ENCODE measurements at regions not wholly inside any gene's neighbourhood (a gene's known extent, or its start where the extent isn't known, plus 50 kb on each side); places are given as distances from the start of the nearest gene placed in this dataset.

DNA sequence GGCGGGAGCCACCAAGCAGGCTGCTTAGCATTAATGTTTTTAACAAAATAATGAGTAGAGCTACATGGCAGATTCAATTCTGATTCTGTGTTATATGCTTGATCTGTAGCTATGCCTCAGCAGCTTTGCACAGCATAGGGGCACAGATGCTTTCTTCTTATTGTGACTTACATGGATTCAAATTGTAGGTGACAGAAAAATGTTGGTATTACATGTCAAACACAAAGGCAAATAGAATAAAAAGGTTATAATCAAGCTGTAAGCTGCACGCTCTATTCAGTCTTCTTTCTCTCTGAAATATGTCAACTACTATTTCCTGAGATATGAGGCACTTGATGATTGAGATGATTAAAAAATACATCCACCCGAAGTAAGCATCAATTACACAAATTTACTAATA, 1573.8 kb downstream of the FAM181B start:
- no peak for DNase-seq (ENCODE audit: low read depth in 1 of 2, low spot score in 1 of 2)
- TF ChIP-seq JUND (IDR thresholded peaks at IDR 0.05; ENCODE audit: low read depth), result no peak
- in situ Hi-C loops (cut with HindIII; ENCODE audit: low pct_unique_long_range_greater_than_20kb, low sequenced_read_pairs), result no loop called here

GRCh38 chr11:81135570-81135969, 1598.1 kb downstream of the FAM181B start:
- no peak for TF ChIP-seq JUND (IDR thresholded peaks at IDR 0.05; ENCODE audit: low read depth)
- in situ Hi-C loops (cut with HindIII; ENCODE audit: low pct_unique_long_range_greater_than_20kb, low sequenced_read_pairs), result no loop called here
- no peak for DNase-seq (ENCODE audit: low read depth in 1 of 2, low spot score in 1 of 2)

- no peak for TF ChIP-seq JUND (IDR thresholded peaks at IDR 0.05; ENCODE audit: low read depth)
- in situ Hi-C loops (cut with HindIII; ENCODE audit: low pct_unique_long_range_greater_than_20kb, low sequenced_read_pairs), result no loop called here
Observed at GRCh38 chr11:81129618-81130017, 1604.0 kb downstream of the FAM181B start.

GRCh38 chr11:81112718-81113117, 1620.9 kb downstream of the FAM181B start:
- DNase-seq (ENCODE audit: low read depth in 1 of 2, low spot score in 1 of 2), result peak in 1 of 2 experiments; percentile 90
- in situ Hi-C loops (cut with HindIII; ENCODE audit: low pct_unique_long_range_greater_than_20kb, low sequenced_read_pairs), result no loop called here

More at GRCh38 chr11:81129618-81130017, 1604.0 kb downstream of the FAM181B start:
- no peak for DNase-seq (ENCODE audit: low read depth in 1 of 2, low spot score in 1 of 2)

DNA sequence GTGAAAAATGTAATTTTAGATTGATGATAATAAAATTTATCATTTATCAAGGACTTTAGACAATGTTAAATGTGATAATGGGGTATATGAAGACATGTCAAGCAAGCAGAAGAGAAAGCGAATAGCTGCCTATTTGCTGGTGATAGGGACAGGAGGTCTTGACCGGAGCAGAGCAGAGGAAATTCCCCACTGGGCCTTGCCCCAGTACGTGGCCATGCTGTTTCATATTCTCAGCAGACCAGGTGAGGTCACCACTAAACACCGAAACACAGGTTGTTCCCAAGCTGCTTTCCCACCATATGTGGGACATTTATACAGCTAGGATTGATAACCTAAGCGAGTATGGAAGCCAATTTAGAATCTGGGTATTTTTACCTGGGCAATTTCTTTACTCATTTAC, 1629.6 kb downstream of the FAM181B start:
- in situ Hi-C loops (cut with HindIII; ENCODE audit: low pct_unique_long_range_greater_than_20kb, low sequenced_read_pairs), result no loop called here
- no peak for DNase-seq (ENCODE audit: low read depth in 1 of 2, low spot score in 1 of 2)
- TF ChIP-seq JUND (IDR thresholded peaks at IDR 0.05; ENCODE audit: low read depth), result no peak

More at GRCh38 chr11:81112718-81113117, 1620.9 kb downstream of the FAM181B start:
- TF ChIP-seq JUND (IDR thresholded peaks at IDR 0.05; ENCODE audit: low read depth), result no peak

DNA sequence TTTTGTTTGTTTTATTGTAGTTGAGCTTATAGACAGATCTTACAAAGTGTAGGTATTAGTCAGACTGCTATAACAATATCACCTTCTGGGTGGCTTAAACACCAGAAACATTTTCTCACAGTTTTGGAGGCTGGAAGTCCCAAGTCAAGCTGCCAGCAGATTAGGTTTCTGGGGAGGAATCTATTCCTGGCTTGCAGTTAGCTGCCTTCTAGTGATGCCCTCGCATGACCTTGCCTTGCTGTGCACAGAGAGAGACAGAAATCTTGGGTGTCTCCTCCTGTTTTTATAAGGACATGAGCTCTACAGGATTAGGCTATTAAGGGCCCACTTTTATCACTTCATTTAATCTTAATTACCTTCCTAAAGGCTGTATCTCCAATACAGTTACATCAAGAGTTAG, 1635.2 kb downstream of the FAM181B start:
- in situ Hi-C loops (cut with HindIII; ENCODE audit: low pct_unique_long_range_greater_than_20kb, low sequenced_read_pairs), result no loop called here
- DNase-seq (ENCODE audit: low read depth in 1 of 2, low spot score in 1 of 2), result no peak
- TF ChIP-seq JUND (IDR thresholded peaks at IDR 0.05; ENCODE audit: low read depth), result no peak

DNA sequence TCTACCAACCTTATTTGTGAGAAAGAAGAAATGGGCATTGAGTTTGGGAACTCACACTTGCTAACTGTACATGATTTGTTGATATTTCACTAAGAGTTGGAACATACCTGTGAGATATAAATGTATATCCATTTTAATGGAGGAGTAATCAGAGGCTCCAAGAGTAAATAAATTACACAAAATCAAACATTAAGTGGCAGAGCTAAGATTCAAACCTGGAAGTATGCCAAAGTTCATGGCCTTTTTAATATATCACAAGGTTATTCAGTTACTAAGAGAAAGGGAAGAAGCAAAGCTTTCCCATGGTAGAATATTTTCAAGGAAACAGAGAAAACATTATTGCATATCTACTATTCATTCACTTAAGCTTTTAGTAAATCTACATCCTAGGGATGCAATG, 1641.1 kb downstream of the FAM181B start:
- no peak for TF ChIP-seq JUND (IDR thresholded peaks at IDR 0.05; ENCODE audit: low read depth)
- in situ Hi-C loops (cut with HindIII; ENCODE audit: low pct_unique_long_range_greater_than_20kb, low sequenced_read_pairs), result no loop called here
- DNase-seq (ENCODE audit: low read depth in 1 of 2, low spot score in 1 of 2), result no peak

- in situ Hi-C loops (cut with HindIII; ENCODE audit: low pct_unique_long_range_greater_than_20kb, low sequenced_read_pairs), result no loop called here
- no peak for TF ChIP-seq JUND (IDR thresholded peaks at IDR 0.05; ENCODE audit: low read depth)
- no peak for DNase-seq (ENCODE audit: low read depth in 1 of 2, low spot score in 1 of 2)
Observed at GRCh38 chr11:81089242-81089641, 1644.4 kb downstream of the FAM181B start.

- TF ChIP-seq JUND (IDR thresholded peaks at IDR 0.05; ENCODE audit: low read depth), result no peak
- no peak for DNase-seq (ENCODE audit: low read depth in 1 of 2, low spot score in 1 of 2)
- in situ Hi-C loops (cut with HindIII; ENCODE audit: low pct_unique_long_range_greater_than_20kb, low sequenced_read_pairs), result no loop called here
Observed at GRCh38 chr11:81080476-81080875, 1639.6 kb upstream of the TENM4 start.

DNA sequence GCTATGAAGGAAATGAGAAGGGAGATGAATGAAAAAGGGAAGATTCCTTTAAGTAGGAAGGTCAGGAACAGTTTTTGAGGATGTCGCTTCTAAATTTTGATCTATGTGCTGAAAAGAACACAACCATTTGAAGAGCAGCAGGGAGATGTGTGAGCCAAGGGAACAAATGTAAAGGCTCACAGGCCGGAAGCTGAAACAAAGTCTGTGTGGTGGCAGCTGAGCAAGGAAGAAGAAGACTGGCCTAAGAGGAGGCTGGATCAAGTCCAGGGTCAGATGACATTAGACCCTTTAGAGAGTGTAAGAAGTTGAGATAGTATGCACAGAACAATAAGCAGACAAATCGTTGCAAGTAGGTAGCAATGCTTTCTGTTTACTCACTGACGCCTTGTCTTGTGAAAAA, 1631.4 kb upstream of the TENM4 start:
- DNase-seq (ENCODE audit: low read depth in 1 of 2, low spot score in 1 of 2), result no peak
- TF ChIP-seq JUND (IDR thresholded peaks at IDR 0.05; ENCODE audit: low read depth), result no peak
- in situ Hi-C loops (cut with HindIII; ENCODE audit: low pct_unique_long_range_greater_than_20kb, low sequenced_read_pairs), result no loop called here

DNA sequence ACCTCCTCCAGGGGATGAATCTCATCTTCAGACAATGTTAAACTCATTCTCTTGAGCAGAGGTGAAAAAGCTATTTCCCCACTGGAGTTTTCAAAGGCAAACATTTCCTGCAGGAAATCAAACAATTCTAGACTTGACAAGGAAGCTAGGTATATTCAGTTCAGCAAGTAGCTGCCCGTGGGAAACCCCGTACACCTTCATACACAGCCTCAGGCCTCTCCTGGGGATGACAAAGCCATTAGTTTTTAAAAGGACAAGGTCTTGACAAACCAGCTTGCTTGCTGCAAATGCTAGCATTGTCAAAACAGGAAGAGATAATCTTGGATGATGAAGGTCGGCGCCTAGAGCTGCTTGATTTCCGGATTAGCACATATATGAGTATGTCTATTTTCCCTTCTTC, 1630.8 kb upstream of the TENM4 start:
- no peak for TF ChIP-seq JUND (IDR thresholded peaks at IDR 0.05; ENCODE audit: low read depth)
- DNase-seq (ENCODE audit: low read depth in 1 of 2, low spot score in 1 of 2), result peak in 1 of 2 experiments; percentile 81
- in situ Hi-C loops (cut with HindIII; ENCODE audit: low pct_unique_long_range_greater_than_20kb, low sequenced_read_pairs), result no loop called here

GRCh38 chr11:81070948-81071347, 1630.1 kb upstream of the TENM4 start:
- no peak for TF ChIP-seq JUND (IDR thresholded peaks at IDR 0.05; ENCODE audit: low read depth)
- peak in 1 of 2 experiments; percentile 18 for DNase-seq (ENCODE audit: low read depth in 1 of 2, low spot score in 1 of 2)
- in situ Hi-C loops (cut with HindIII; ENCODE audit: low pct_unique_long_range_greater_than_20kb, low sequenced_read_pairs), result no loop called here

GRCh38 chr11:81059356-81059755, 1618.5 kb upstream of the TENM4 start:
- DNase-seq (ENCODE audit: low read depth in 1 of 2, low spot score in 1 of 2), result no peak
- no peak for TF ChIP-seq JUND (IDR thresholded peaks at IDR 0.05; ENCODE audit: low read depth)
- in situ Hi-C loops (cut with HindIII; ENCODE audit: low pct_unique_long_range_greater_than_20kb, low sequenced_read_pairs), result no loop called here

GRCh38 chr11:81052344-81053158, 1611.7 kb upstream of the TENM4 start:
- DNase-seq (ENCODE audit: low read depth in 1 of 2, low spot score in 1 of 2), result no peak
- in situ Hi-C loops (cut with HindIII; ENCODE audit: low pct_unique_long_range_greater_than_20kb, low sequenced_read_pairs), result no loop called here
- TF ChIP-seq JUND (IDR thresholded peaks at IDR 0.05; ENCODE audit: low read depth), result no peak
